ENCODE measurements at regions not wholly inside any gene's neighbourhood (a gene's known extent, or its start where the extent isn't known, plus 50 kb on each side); places are given as distances from the start of the nearest gene placed in this dataset.

DNA sequence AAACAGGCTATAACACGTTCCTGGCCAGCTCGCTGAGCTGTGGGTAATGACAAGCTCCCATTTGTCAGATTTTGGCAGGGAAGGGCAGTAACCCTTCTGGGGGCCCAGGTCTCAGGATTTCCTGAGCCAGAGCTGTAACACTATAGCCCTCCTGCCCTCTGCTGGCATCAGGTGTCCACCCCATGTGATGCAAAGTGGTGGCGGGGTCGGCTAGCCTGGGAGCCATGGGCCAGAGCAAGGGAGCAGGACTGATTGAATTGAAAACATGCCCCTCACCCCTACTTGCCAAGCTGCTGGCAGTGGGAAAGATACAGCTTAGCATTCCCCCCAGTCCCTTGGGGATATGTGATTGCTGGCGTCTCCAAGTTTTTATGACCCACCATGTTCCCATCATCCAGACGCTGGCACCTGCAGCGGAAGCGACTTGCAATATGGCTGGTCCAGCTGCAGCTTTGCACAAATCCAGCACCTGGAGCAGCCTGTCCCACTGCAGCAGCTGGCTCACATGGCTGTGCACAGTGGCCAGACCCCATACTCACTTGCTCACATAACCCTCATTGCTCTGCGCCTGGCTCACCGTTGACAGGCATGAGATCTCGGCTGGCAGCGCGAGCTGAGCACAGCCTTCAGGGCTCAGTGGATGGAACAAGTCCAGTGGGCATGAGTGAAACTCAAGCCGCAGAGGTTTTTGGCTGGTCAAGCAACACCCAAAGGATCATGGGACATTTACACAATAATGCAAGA is 1147.8 kb downstream of the JRKL start (continued):
- TF ChIP-seq, protein P1, sequence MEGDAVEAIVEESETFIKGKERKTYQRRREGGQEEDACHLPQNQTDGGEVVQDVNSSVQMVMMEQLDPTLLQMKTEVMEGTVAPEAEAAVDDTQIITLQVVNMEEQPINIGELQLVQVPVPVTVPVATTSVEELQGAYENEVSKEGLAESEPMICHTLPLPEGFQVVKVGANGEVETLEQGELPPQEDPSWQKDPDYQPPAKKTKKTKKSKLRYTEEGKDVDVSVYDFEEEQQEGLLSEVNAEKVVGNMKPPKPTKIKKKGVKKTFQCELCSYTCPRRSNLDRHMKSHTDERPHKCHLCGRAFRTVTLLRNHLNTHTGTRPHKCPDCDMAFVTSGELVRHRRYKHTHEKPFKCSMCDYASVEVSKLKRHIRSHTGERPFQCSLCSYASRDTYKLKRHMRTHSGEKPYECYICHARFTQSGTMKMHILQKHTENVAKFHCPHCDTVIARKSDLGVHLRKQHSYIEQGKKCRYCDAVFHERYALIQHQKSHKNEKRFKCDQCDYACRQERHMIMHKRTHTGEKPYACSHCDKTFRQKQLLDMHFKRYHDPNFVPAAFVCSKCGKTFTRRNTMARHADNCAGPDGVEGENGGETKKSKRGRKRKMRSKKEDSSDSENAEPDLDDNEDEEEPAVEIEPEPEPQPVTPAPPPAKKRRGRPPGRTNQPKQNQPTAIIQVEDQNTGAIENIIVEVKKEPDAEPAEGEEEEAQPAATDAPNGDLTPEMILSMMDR (IDR thresholded peaks at IDR 0.05), result no peak
- TF ChIP-seq FOSL2 (IDR thresholded peaks at IDR 0.05; ENCODE audit: borderline replicate concordance, low read depth) (no peak), RAD21 (IDR thresholded peaks at IDR 0.05; ENCODE audit: low read length) (no peak), NRF1 (IDR thresholded peaks at IDR 0.05; ENCODE audit: low read depth, low read length) (no peak), POLR2AphosphoS5 (IDR thresholded peaks at IDR 0.05; ENCODE audit: low read depth, low read length) (no peak), CHD2 (IDR thresholded peaks at IDR 0.05; ENCODE audit: low read length, partially characterized antibody) (no peak)

- TF ChIP-seq FOXM1 (IDR thresholded peaks at IDR 0.05; ENCODE audit: low read depth) (no peak), FOSL2 (IDR thresholded peaks at IDR 0.05; ENCODE audit: borderline replicate concordance, low read depth) (no peak), NFIC (IDR thresholded peaks at IDR 0.05; ENCODE audit: borderline replicate concordance) (no peak), IRF3 (IDR thresholded peaks at IDR 0.05; ENCODE audit: low read depth, low read length) (no peak), MXI1 (IDR thresholded peaks at IDR 0.05; ENCODE audit: low read depth, low read length) (no peak), YY1 (IDR thresholded peaks at IDR 0.05; ENCODE audit: low read depth) (no peak), FOXJ3 (CRISPR knock-in tag; IDR thresholded peaks at IDR 0.05) (no peak), JUND (IDR thresholded peaks at IDR 0.05) (no peak), TAF1 (IDR thresholded peaks at IDR 0.05; ENCODE audit: borderline replicate concordance, low read depth, low read length) (no peak), REST (IDR thresholded peaks at IDR 0.05; ENCODE audit: low read depth, low read length) (no peak), SMC3 (IDR thresholded peaks at IDR 0.05; ENCODE audit: low read depth, low read length) (no peak), NRF1 (IDR thresholded peaks at IDR 0.05; ENCODE audit: low read depth, low read length) (no peak), ELF1 (IDR thresholded peaks at IDR 0.05) (no peak)
- TF ChIP-seq, protein P1 (IDR thresholded peaks at IDR 0.05), result no peak
- TF ChIP-seq, protein P2, sequence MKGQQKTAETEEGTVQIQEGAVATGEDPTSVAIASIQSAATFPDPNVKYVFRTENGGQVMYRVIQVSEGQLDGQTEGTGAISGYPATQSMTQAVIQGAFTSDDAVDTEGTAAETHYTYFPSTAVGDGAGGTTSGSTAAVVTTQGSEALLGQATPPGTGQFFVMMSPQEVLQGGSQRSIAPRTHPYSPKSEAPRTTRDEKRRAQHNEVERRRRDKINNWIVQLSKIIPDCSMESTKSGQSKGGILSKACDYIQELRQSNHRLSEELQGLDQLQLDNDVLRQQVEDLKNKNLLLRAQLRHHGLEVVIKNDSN (IDR thresholded peaks at IDR 0.05; ENCODE audit: borderline replicate concordance, low read depth), result no peak
- TF ChIP-seq, protein P3, sequence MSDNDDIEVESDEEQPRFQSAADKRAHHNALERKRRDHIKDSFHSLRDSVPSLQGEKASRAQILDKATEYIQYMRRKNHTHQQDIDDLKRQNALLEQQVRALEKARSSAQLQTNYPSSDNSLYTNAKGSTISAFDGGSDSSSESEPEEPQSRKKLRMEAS (IDR thresholded peaks at IDR 0.05; ENCODE audit: low read depth), result no peak
- TF ChIP-seq, protein P4, sequence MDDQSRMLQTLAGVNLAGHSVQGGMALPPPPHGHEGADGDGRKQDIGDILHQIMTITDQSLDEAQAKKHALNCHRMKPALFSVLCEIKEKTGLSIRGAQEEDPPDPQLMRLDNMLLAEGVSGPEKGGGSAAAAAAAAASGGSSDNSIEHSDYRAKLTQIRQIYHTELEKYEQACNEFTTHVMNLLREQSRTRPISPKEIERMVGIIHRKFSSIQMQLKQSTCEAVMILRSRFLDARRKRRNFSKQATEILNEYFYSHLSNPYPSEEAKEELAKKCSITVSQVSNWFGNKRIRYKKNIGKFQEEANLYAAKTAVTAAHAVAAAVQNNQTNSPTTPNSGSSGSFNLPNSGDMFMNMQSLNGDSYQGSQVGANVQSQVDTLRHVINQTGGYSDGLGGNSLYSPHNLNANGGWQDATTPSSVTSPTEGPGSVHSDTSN (IDR thresholded peaks at IDR 0.05), result no peak
- POLR2A ChIA-PET, result no interaction called here
- CTCF ChIA-PET, result no interaction called here
Observed at GRCh38 chr11:97544431-97544830, 1154.6 kb downstream of the JRKL start.

More at GRCh38 chr11:97544431-97544830, 1154.6 kb downstream of the JRKL start:
- no peaks in the 10 kb centered on the region for H3K9me2 ChIP-seq
- H3K4me1 ChIP-seq (ENCODE audit: control insufficient read depth in 1 of 2, insufficient read depth in 2 of 2, low read depth in 1 of 2, low read length in 1 of 2), result no peaks in the 10 kb centered on the region
- no peaks in the 10 kb centered on the region for H3K79me2 ChIP-seq (ENCODE audit: insufficient read depth)
- H3K27ac ChIP-seq (ENCODE audit: low read depth in 2 of 2, low read length in 1 of 2), result no peak overlapping the region
- H3K4me2 ChIP-seq, result no peak overlapping the region
- no peaks in the 10 kb centered on the region for H3F3A ChIP-seq (replicated peaks; ENCODE audit: insufficient read depth)
- no peak for DNase-seq
- H3K9ac ChIP-seq, result no peak overlapping the region
- peaks cover under 1% of the 10 kb centered on the region; the same call in 1 of the 2 replicates for H3K9me3 ChIP-seq
- H3K36me3 ChIP-seq (replicated peaks in 1 of 2; ENCODE audit: control insufficient read depth in 1 of 2, insufficient read depth in 2 of 2, low read length in 1 of 2), result no peaks in the 10 kb centered on the region
- no peak overlapping the region for H3K4me3 ChIP-seq (ENCODE audit: low read depth in 2 of 2, low read length in 1 of 2)
- no peaks in the 10 kb centered on the region for H4K20me1 ChIP-seq (ENCODE audit: insufficient read depth)
- H2AFZ ChIP-seq (ENCODE audit: low read depth), result no peak overlapping the region
- H3K27me3 ChIP-seq (ENCODE audit: insufficient read depth), result no peaks in the 10 kb centered on the region

Measured in SK-N-SH (cell line).